HepG2 (cell line): ENCODE measurements at regions not wholly inside any gene's neighbourhood (a gene's known extent, or its start where the extent isn't known, plus 50 kb on each side); places are given as distances from the start of the nearest gene placed in this dataset.
"Not testable (repeated sequence)": the region's sequence is repeated elsewhere in the genome, so short reads cannot be mapped to it uniquely, and the experiment has no call there.

ENCODE experiments used
- ATAC-seq: fragments of 200-7000 bp; cut with Tn5 transposase; 3 replicates; pipeline ENCODE4 v1.9.1; 2020; ENCODE audit warnings: mild to moderate bottlenecking, moderate library complexity
- BruUV-seq: library from RNA; stranded (reverse); fragments of 400-500 nt; replicated peaks from 2 replicates; lab custom pipeline; 2021; lab: Mats Ljungman, UMichigan
- CTCF ChIA-PET: fragments of 300-600 bp; formaldehyde crosslinking; extraction: SDS; loops from one replicate; lab custom pipeline; 2021; ENCODE audit warnings: low total read pairs, inconsistent platforms, low intra/inter-chr PET ratio; lab: Yijun Ruan, JAX
- POLR2A ChIA-PET: fragments of 350-600 bp; sonication (Branson Sonifier 250); formaldehyde crosslinking; loops from one replicate; lab custom pipeline; 2020; ENCODE audit warnings: antibody characterized with exemption, inconsistent platforms; lab: Yijun Ruan, JAX
- DNase-seq: peaks from one replicate; pipeline ENCODE4 v3.0.0-alpha.2; 2015; ENCODE audit warnings: low spot score
- FAIRE-seq: peaks from 3 replicates; lab custom pipeline; 2011; peaks lifted over from hg19 to GRCh38; lab: Jason Lieb, UNC
- H2AFZ ChIP-seq: one replicate; pipeline ENCODE4 v1.6.1; 2011; ENCODE audit warnings: low read length, inconsistent platforms
- H3K27ac ChIP-seq: fragments of 300-600 bp; 3 replicates; pipeline ENCODE4 v1.8.0; 2011; ENCODE audit warnings: mixed run types, mild to moderate bottlenecking, mixed read lengths, low read length, inconsistent platforms; ENCODE audit not compliant: insufficient read depth; ENCODE audit errors: extremely low read length
- H3K27me3 ChIP-seq, 2 experiments: fragments of 200-600 bp in 1 of 2; 2 replicates in 1 of 2; 3 replicates in 1 of 2; pipeline versions ENCODE4 v1.6.0 to v1.8.0; 2011; ENCODE audit warnings: low read length in 2 of 2, mild to moderate bottlenecking in 2 of 2, moderate library complexity in 2 of 2, inconsistent platforms in 1 of 2; ENCODE audit not compliant: insufficient read depth in 2 of 2, control insufficient read depth in 1 of 2
- H3K36me3 ChIP-seq, 2 experiments: fragments of 200-600 bp in 1 of 2; replicated peaks in 1 of 2; 2 replicates in 1 of 2; 3 replicates in 1 of 2; pipeline versions ENCODE4 v1.5.1 to v1.8.0; 2011; ENCODE audit warnings: low read length in 2 of 2, inconsistent platforms in 1 of 2; ENCODE audit not compliant: insufficient read depth in 2 of 2, control insufficient read depth in 1 of 2
- H3K4me1 ChIP-seq: 2 replicates; pipeline ENCODE4 v1.5.1; 2012; ENCODE audit warnings: low read length, inconsistent platforms; ENCODE audit not compliant: insufficient read depth
- H3K4me2 ChIP-seq: 2 replicates; pipeline ENCODE4 v1.6.0; 2011; ENCODE audit warnings: low read depth, low read length, inconsistent platforms
- H3K4me3 ChIP-seq, 3 experiments: fragments of 200-600 bp in 1 of 3; sonication (generic), shearing (Covaris generic) in 1 of 3; replicated peaks in 1 of 3; 2 replicates each; pipeline ENCODE4 v1.5.1; 2011 to 2016; ENCODE audit warnings: low read length in 3 of 3, inconsistent platforms in 2 of 3, low read depth in 2 of 3, mild to moderate bottlenecking in 2 of 3, control low read depth in 1 of 3, mixed read lengths in 1 of 3; ENCODE audit not compliant: insufficient read depth in 1 of 3
- H3K79me2 ChIP-seq: one replicate; pipeline ENCODE4 v1.6.1; 2011; ENCODE audit warnings: low read length, inconsistent platforms; ENCODE audit not compliant: insufficient read depth
- H3K9ac ChIP-seq: 2 replicates; pipeline ENCODE4 v1.6.0; 2011; ENCODE audit warnings: mild to moderate bottlenecking, low read depth, low read length, inconsistent platforms; ENCODE audit not compliant: insufficient read depth
- H3K9me3 ChIP-seq: 2 replicates; pipeline ENCODE4 v1.5.1; 2012; ENCODE audit warnings: mild to moderate bottlenecking, low read length
- H4K20me1 ChIP-seq: 2 replicates; pipeline ENCODE4 v1.6.0; 2011; ENCODE audit warnings: inconsistent platforms, mild to moderate bottlenecking, low read length, moderate library complexity; ENCODE audit not compliant: insufficient read depth
- CBX2 ChIP-seq, 2 experiments: fragments of 200-600 bp in 1 of 2; sonication (generic); formaldehyde crosslinking in 1 of 2; IDR thresholded peaks; 2 replicates each; pipeline versions ENCODE4 v1.7.0 to v1.8.1; 2018 to 2022; ENCODE audit warnings: low read depth in 2 of 2, low read length in 1 of 2, mild to moderate bottlenecking in 1 of 2, missing genetic modification reagents in 1 of 2
- CEBPB ChIP-seq: IDR thresholded peaks from 2 replicates; pipeline ENCODE4 v1.6.1; 2011; ENCODE audit warnings: low read depth, low read length, improper control_type of control experiment, borderline replicate concordance
- CHCHD3 ChIP-seq: sonication (generic); formaldehyde crosslinking; IDR thresholded peaks from 2 replicates; pipeline ENCODE4 v1.8.0; 2022; ENCODE audit warnings: mild to moderate bottlenecking, missing genetic modification reagents, moderate library complexity
- CREB1 ChIP-seq, 2 experiments: fragments of 450-650 bp in 1 of 2; IDR thresholded peaks; 2 replicates each; pipeline ENCODE4 v1.6.1; 2016 to 2017; ENCODE audit warnings: control low read depth in 1 of 2, mild to moderate bottlenecking in 1 of 2, missing compliant biosample characterization in 1 of 2, missing genetic modification characterization in 1 of 2
- DRAP1 ChIP-seq: IDR thresholded peaks from 2 replicates; pipeline ENCODE4 v1.6.1; 2016; ENCODE audit warnings: missing genetic modification reagents, missing compliant biosample characterization
- HDAC2 ChIP-seq: sonication (generic); formaldehyde crosslinking; IDR thresholded peaks from 2 replicates; pipeline ENCODE4 v1.4.0; 2020; ENCODE audit warnings: missing genetic modification reagents
- JUND ChIP-seq: sonication (generic); formaldehyde crosslinking; IDR thresholded peaks from 2 replicates; pipeline ENCODE4 v1.8.0; 2022; ENCODE audit warnings: mild to moderate bottlenecking, missing genetic modification reagents
- PITX1 ChIP-seq: sonication (generic); formaldehyde crosslinking; IDR thresholded peaks from 2 replicates; pipeline ENCODE4 v1.5.1; 2020; ENCODE audit warnings: mild to moderate bottlenecking, missing genetic modification reagents
- SIN3B ChIP-seq: fragments of 150-350 bp; IDR thresholded peaks from 2 replicates; pipeline ENCODE4 v1.6.1; 2014; ENCODE audit warnings: low read length
- SIX4 ChIP-seq: sonication (generic); formaldehyde crosslinking; IDR thresholded peaks from 2 replicates; pipeline ENCODE4 v1.4.0; 2020; ENCODE audit warnings: missing genetic modification reagents
- ZBTB7B ChIP-seq: sonication (generic); formaldehyde crosslinking; IDR thresholded peaks from 2 replicates; pipeline ENCODE4 v1.4.0; 2020; ENCODE audit warnings: missing genetic modification reagents
- ZFP41 ChIP-seq: sonication (generic); formaldehyde crosslinking; IDR thresholded peaks from 2 replicates; pipeline ENCODE4 v1.4.0; 2020; ENCODE audit warnings: mild to moderate bottlenecking, missing genetic modification reagents, borderline replicate concordance
- ZNF225 ChIP-seq: sonication (generic); formaldehyde crosslinking; IDR thresholded peaks from 2 replicates; pipeline ENCODE4 v1.4.0; 2020; ENCODE audit warnings: mild to moderate bottlenecking, missing genetic modification reagents
- ZNF451 ChIP-seq: sonication (generic); formaldehyde crosslinking; IDR thresholded peaks from 2 replicates; pipeline ENCODE4 v1.5.0; 2020; ENCODE audit warnings: mild to moderate bottlenecking, missing genetic modification reagents
- ZNF562 ChIP-seq: sonication (generic); formaldehyde crosslinking; IDR thresholded peaks from 2 replicates; pipeline ENCODE4 v1.8.0; 2022; ENCODE audit warnings: missing genetic modification reagents, borderline replicate concordance
- ZXDC ChIP-seq: sonication (generic); formaldehyde crosslinking; IDR thresholded peaks from 2 replicates; pipeline ENCODE4 v1.5.0; 2020; ENCODE audit warnings: mild to moderate bottlenecking, missing genetic modification reagents
- WGBS: methylation state at CpG from one replicate; pipeline ENCODE4 v1.1.6; 2017; ENCODE audit warnings: low lambda C conversion rate; 5-methylcytosine and 5-hydroxymethylcytosine counted together
- in situ Hi-C: cut with HindIII; loops from 2 replicates; pipeline ENCODE4 v1.10.0; 2017; ENCODE audit warnings: low pct_unique_long_range_greater_than_20kb; ENCODE audit not compliant: extremely low pct_ligation_motif_present
- intact Hi-C: fragments of 100-400 bp; cut with micrococcal nuclease; formaldehyde crosslinking; loops from one replicate; pipeline ENCODE4 v1.10.0; 2022; ENCODE audit not compliant: unreplicated experiment

- H3K4me3 ChIP-seq, H3K4me2 ChIP-seq, H3K36me3 ChIP-seq, H3K4me1 ChIP-seq, H3K79me2 ChIP-seq, intact Hi-C loops, H2AFZ ChIP-seq, H3K27me3 ChIP-seq, ATAC-seq, in situ Hi-C loops, H4K20me1 ChIP-seq, CTCF ChIA-PET, DNase-seq, BruUV-seq, H3K9ac ChIP-seq, POLR2A ChIA-PET, H3K27ac ChIP-seq, FAIRE-seq: not testable (repeated sequence)
- 25% methylated on average over 8 of the region's 8 CpGs for WGBS
- H3K9me3 ChIP-seq = peaks cover 86% of the 10 kb centered on the region
Observed at GRCh38 chr2:116318551-116318950, 1495.9 kb upstream of the DDX18 start.

GRCh38 chr2:116319001-116319400 is 1495.5 kb upstream of the DDX18 start:
- Histone ChIP-seq H3K9me3 (peaks cover 86% of the 10 kb centered on the region), H3K4me2 (no peak overlapping the region), H4K20me1 (no peaks in the 10 kb centered on the region), H3K27me3 (no peaks in the 10 kb centered on the region), H3K4me3 (no peak overlapping the region), H3K27ac (no peak overlapping the region), H2AFZ (no peak overlapping the region), H3K9ac (no peak overlapping the region), H3K36me3 (no peaks in the 10 kb centered on the region), H3K79me2 (no peaks in the 10 kb centered on the region), H3K4me1 (no peaks in the 10 kb centered on the region)
- no peak for TF ChIP-seq ZNF225
- TF ChIP-seq CREB1 (IDR thresholded peaks at IDR 0.05) = no peak
- no peak for TF ChIP-seq CREB1 (CRISPR knock-in tag; IDR thresholded peaks at IDR 0.05)
- TF ChIP-seq ZFP41 (CRISPR knock-in tag) = no peak
- no peak for TF ChIP-seq PITX1 (CRISPR knock-in tag)
- TF ChIP-seq DRAP1 (CRISPR knock-in tag) = no peak
- TF ChIP-seq SIX4 (CRISPR knock-in tag) = no peak
- TF ChIP-seq CBX2 (IDR thresholded peaks at IDR 0.05; ENCODE audit: low read depth, low read length) = no peak
- no peak for TF ChIP-seq CBX2 (CRISPR knock-in tag; IDR thresholded peaks at IDR 0.05; ENCODE audit: low read depth)
- TF ChIP-seq CEBPB = no peak
- no peak for TF ChIP-seq ZBTB7B
- TF ChIP-seq ZNF451 = no peak
- no peak for TF ChIP-seq ZNF562 (CRISPR knock-in tag)
- no peak for TF ChIP-seq HDAC2 (CRISPR knock-in tag)
- TF ChIP-seq CHCHD3 (CRISPR knock-in tag) = no peak
- no peak for TF ChIP-seq JUND (CRISPR knock-in tag)
- TF ChIP-seq ZXDC (CRISPR knock-in tag) = no peak
- TF ChIP-seq SIN3B = no peak
- ChIA-PET CTCF (no interaction called here), POLR2A (no interaction called here)
- intact Hi-C loops (no loop called here), in situ Hi-C loops (no loop called here)
- no peak for DNase-seq
- ATAC-seq = no peak
- 0% methylated on average over 1 of the region's 1 CpG for whole genome bisulfite sequencing
- BruUV-seq = no TSS peak
- FAIRE-seq = no peak
